Liver (tissue), 8 donors: ENCODE measurements at regions not wholly inside any gene's neighbourhood (a gene's known extent, or its start where the extent isn't known, plus 50 kb on each side); places are given as distances from the start of the nearest gene placed in this dataset.

Experiments
- DNase-seq: peaks from one replicate; pipeline ENCODE4 v3.0.0-alpha.2; 2017; ENCODE audit warnings: low spot score
- H3K27ac ChIP-seq, 2 donors: one replicate each; pipeline ENCODE4 v1.7.0; 2013; ENCODE audit warnings: inconsistent platforms in 2 of 2, low read length in 2 of 2, control low read depth in 1 of 2, low read depth in 1 of 2, mild to moderate bottlenecking in 1 of 2
- H3K27me3 ChIP-seq, 4 donors: one replicate each; pipeline versions ENCODE4 v1.6.1 to v1.7.0; 2013; ENCODE audit warnings: low read length in 3 of 4, inconsistent platforms in 1 of 4, mild to moderate bottlenecking in 1 of 4, moderate library complexity in 1 of 4; ENCODE audit not compliant: control insufficient read depth in 4 of 4, insufficient read depth in 4 of 4
- H3K36me3 ChIP-seq, 4 donors: one replicate each; pipeline versions ENCODE4 v1.6.1 to v1.7.0; 2013; ENCODE audit warnings: low read length in 3 of 4, mild to moderate bottlenecking in 3 of 4, low read depth in 1 of 4, moderate library complexity in 1 of 4; ENCODE audit not compliant: control insufficient read depth in 4 of 4, insufficient read depth in 3 of 4
- H3K4me1 ChIP-seq, 4 donors: one replicate each; pipeline versions ENCODE4 v1.6.1 to v1.7.0; 2013; ENCODE audit warnings: low read length in 3 of 4, mild to moderate bottlenecking in 3 of 4, moderate library complexity in 1 of 4; ENCODE audit not compliant: control insufficient read depth in 4 of 4, insufficient read depth in 4 of 4
- H3K4me3 ChIP-seq, 3 donors: one replicate each; pipeline versions ENCODE4 v1.6.1 to v1.7.0; 2013; ENCODE audit warnings: low read length in 3 of 3, control low read depth in 1 of 3, low read depth in 1 of 3, mild to moderate bottlenecking in 1 of 3
- H3K9ac ChIP-seq, 2 donors: one replicate each; pipeline ENCODE4 v1.7.0; 2013; ENCODE audit warnings: low read length in 2 of 2, mild to moderate bottlenecking in 2 of 2, moderate library complexity in 2 of 2, control low read depth in 1 of 2, low read depth in 1 of 2
- H3K9me3 ChIP-seq, 4 donors: one replicate each; pipeline versions ENCODE4 v1.6.1 to v1.7.0; 2013; ENCODE audit warnings: low read length in 3 of 4; ENCODE audit not compliant: control insufficient read depth in 4 of 4
- ATF3 ChIP-seq: IDR thresholded peaks from 2 replicates; pipeline ENCODE4 v1.6.1; 2016; ENCODE audit warnings: antibody characterized with exemption
- EGR1 ChIP-seq, 2 donors: IDR thresholded peaks; 2 replicates each; pipeline ENCODE4 v1.6.1; 2016 to 2018; ENCODE audit warnings: antibody characterized with exemption in 2 of 2, low read depth in 2 of 2
- FOXA1 ChIP-seq: IDR thresholded peaks from 2 replicates; pipeline ENCODE4 v1.6.1; 2016; ENCODE audit warnings: antibody characterized with exemption
- FOXA2 ChIP-seq: IDR thresholded peaks from 2 replicates; pipeline ENCODE4 v1.6.1; 2016; ENCODE audit warnings: antibody characterized with exemption
- GABPA ChIP-seq, 2 donors: IDR thresholded peaks in 1 of 2; conservative IDR thresholded peaks in 1 of 2; 2 replicates each; pipeline ENCODE4 v1.6.1; 2016; ENCODE audit warnings: antibody characterized with exemption in 2 of 2, mild to moderate bottlenecking in 1 of 2, moderate library complexity in 1 of 2
- HNF4A ChIP-seq, 2 donors: conservative IDR thresholded peaks; 2 replicates each; pipeline ENCODE4 v1.6.1; 2016; ENCODE audit warnings: antibody characterized with exemption in 2 of 2, mild to moderate bottlenecking in 2 of 2
- HNF4G ChIP-seq: IDR thresholded peaks from 2 replicates; pipeline ENCODE4 v1.6.1; 2016; ENCODE audit warnings: antibody characterized with exemption
- JUND ChIP-seq, 2 donors: IDR thresholded peaks; 2 replicates each; pipeline ENCODE4 v1.6.1; 2016; ENCODE audit warnings: antibody characterized with exemption in 2 of 2
- NR2F2 ChIP-seq: IDR thresholded peaks from 2 replicates; pipeline ENCODE4 v1.6.1; 2016; ENCODE audit warnings: antibody characterized with exemption
- REST ChIP-seq: IDR thresholded peaks from 2 replicates; pipeline ENCODE4 v1.6.1; 2016; ENCODE audit warnings: antibody characterized with exemption, mild to moderate bottlenecking
- RXRA ChIP-seq, 2 donors: IDR thresholded peaks; 2 replicates each; pipeline ENCODE4 v1.6.1; 2017 to 2018; ENCODE audit warnings: antibody characterized with exemption in 2 of 2, mild to moderate bottlenecking in 1 of 2
- SP1 ChIP-seq: IDR thresholded peaks from 2 replicates; pipeline ENCODE4 v1.6.1; 2018; ENCODE audit warnings: antibody characterized with exemption, mild to moderate bottlenecking
- TAF1 ChIP-seq: conservative IDR thresholded peaks from 2 replicates; pipeline ENCODE4 v1.6.1; 2016; ENCODE audit warnings: antibody characterized with exemption, mild to moderate bottlenecking
- YY1 ChIP-seq: IDR thresholded peaks from 2 replicates; pipeline ENCODE4 v1.6.1; 2016; ENCODE audit warnings: antibody characterized with exemption, mild to moderate bottlenecking
- WGBS: extraction: QIAGEN DNeasy Blood & Tissue Kit; methylation state at CpG from one replicate; pipeline ENCODE4 v1.1.7; 2013; 5-methylcytosine and 5-hydroxymethylcytosine counted together
- TF ChIP-seq, protein P1 (sequence below): fragments of 150-350 bp; IDR thresholded peaks from 2 replicates; pipeline ENCODE4 v1.5.1; 2017; ENCODE audit warnings: improper control_type of control experiment, low read depth, low read length; ENCODE audit not compliant: missing input control
- donor health status: healthy.
- donor health status: healthy.
- donor health status: healthy.
- donor health status: healthy.
- donor health status: healthy.

DNA sequence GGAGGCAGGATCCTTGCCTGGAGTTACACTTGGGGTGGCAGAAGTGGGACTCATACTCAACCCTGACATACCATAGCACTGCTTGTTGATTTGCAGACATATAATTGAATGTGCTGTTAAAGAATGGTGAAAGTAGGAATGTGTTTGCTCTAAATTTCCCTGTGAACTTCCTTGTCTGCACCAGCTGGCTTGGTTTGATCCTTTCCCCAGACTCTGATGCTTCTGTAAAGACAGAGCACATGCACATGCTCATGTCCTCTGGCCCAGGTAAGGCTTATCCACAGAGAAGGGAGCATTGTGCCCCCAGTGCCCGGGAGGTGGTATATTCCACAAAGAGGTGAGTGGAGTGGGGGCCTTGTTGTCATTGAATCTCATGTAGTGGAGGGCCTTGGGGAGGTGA lies 138.0 kb upstream of the STC2 start:
- 73% methylated on average over 1 of the region's 1 CpG for WGBS
- no peak for DNase-seq
- peaks cover 0 to 3% (median under 1%) of the 10 kb centered on the region in 4 donors for H3K27me3 ChIP-seq
- no peak overlapping the region for H3K9ac ChIP-seq
- no peak overlapping the region for H3K27ac ChIP-seq
- no peaks in the 10 kb centered on the region for H3K4me1 ChIP-seq
- H3K36me3 ChIP-seq, result no peaks in the 10 kb centered on the region
- no peak overlapping the region for H3K4me3 ChIP-seq
- TF ChIP-seq EGR1 (IDR thresholded peaks at IDR 0.05; ENCODE audit: low read depth in 2 of 2) (no peak), REST (no peak), RXRA (IDR thresholded peaks at IDR 0.05) (no peak), TAF1 (no peak), NR2F2 (no peak), SP1 (no peak), HNF4G (no peak), ATF3 (no peak), HNF4A (conservative IDR thresholded peaks at IDR 0.05) (no peak), FOXA1 (no peak), YY1 (no peak), JUND (IDR thresholded peaks at IDR 0.05) (no peak), FOXA2 (no peak)
- H3K9me3 ChIP-seq, result peaks cover 0 to 5% (median 3%) of the 10 kb centered on the region in 4 donors

DNA sequence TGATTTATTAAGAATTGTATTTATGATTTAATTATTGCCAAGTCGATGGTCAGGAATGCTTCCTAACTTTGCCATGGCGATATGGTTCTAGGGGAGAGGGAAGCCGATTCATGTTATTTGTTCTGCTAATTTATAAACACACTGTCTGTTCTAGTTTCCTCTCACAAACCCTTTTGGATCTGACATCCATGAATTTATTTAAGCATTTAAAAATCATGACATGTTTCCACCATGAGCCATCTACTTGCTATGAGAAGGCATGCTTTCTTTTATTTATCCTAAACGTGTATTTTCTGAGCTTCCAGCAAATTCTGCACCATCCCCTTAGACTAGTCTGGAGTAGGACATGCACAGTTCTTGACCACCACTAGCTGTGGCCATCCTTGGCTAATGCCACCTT lies 136.6 kb upstream of the STC2 start:
- no peaks in the 10 kb centered on the region for H3K4me1 ChIP-seq
- 83% methylated on average over 4 of the region's 4 CpGs for WGBS
- no peak for DNase-seq
- no peak overlapping the region for H3K27ac ChIP-seq
- no peak overlapping the region for H3K9ac ChIP-seq
- H3K36me3 ChIP-seq, result no peaks in the 10 kb centered on the region
- TF ChIP-seq FOXA1 (no peak), NR2F2 (no peak), EGR1 (IDR thresholded peaks at IDR 0.05; ENCODE audit: low read depth in 2 of 2) (no peak), REST (no peak), ATF3 (no peak), YY1 (no peak), GABPA (IDR thresholded peaks at IDR 0.05 in 1 of 2, conservative IDR thresholded peaks at IDR 0.05 in 1 of 2) (no peak)
- TF ChIP-seq, protein P1, sequence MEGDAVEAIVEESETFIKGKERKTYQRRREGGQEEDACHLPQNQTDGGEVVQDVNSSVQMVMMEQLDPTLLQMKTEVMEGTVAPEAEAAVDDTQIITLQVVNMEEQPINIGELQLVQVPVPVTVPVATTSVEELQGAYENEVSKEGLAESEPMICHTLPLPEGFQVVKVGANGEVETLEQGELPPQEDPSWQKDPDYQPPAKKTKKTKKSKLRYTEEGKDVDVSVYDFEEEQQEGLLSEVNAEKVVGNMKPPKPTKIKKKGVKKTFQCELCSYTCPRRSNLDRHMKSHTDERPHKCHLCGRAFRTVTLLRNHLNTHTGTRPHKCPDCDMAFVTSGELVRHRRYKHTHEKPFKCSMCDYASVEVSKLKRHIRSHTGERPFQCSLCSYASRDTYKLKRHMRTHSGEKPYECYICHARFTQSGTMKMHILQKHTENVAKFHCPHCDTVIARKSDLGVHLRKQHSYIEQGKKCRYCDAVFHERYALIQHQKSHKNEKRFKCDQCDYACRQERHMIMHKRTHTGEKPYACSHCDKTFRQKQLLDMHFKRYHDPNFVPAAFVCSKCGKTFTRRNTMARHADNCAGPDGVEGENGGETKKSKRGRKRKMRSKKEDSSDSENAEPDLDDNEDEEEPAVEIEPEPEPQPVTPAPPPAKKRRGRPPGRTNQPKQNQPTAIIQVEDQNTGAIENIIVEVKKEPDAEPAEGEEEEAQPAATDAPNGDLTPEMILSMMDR, result no peak
- peaks cover 0 to 3% (median under 1%) of the 10 kb centered on the region in 4 donors for H3K27me3 ChIP-seq
- no peak overlapping the region for H3K4me3 ChIP-seq
- H3K9me3 ChIP-seq, result peaks cover 0 to 5% (median 3%) of the 10 kb centered on the region in 4 donors
